H1 (cell line): ENCODE measurements at regions not wholly inside any gene's neighbourhood (a gene's known extent, or its start where the extent isn't known, plus 50 kb on each side); places are given as distances from the start of the nearest gene placed in this dataset.

Experiments used
- USF2 ChIP-seq: IDR thresholded peaks from 2 replicates; pipeline ENCODE4 v1.6.1; 2011; ENCODE audit warnings: low read length, improper control_type of control experiment
- TF ChIP-seq, protein P1 (sequence below), 3 experiments: IDR thresholded peaks; 1 replicate in 2 of 3; 2 replicates in 1 of 3; pipeline versions ENCODE4 v1.5.1 to v1.6.1; 2011; ENCODE audit warnings: low read length in 3 of 3, mild to moderate bottlenecking in 3 of 3, inconsistent platforms in 2 of 3, low read depth in 1 of 3, moderate library complexity in 1 of 3; ENCODE audit not compliant: insufficient read depth in 1 of 3; ENCODE audit errors: control extremely low read depth in 1 of 3

GRCh38 chr10:4249841-4250586 lies 465.0 kb upstream of the KLF6 start:
- TF ChIP-seq, protein P1, sequence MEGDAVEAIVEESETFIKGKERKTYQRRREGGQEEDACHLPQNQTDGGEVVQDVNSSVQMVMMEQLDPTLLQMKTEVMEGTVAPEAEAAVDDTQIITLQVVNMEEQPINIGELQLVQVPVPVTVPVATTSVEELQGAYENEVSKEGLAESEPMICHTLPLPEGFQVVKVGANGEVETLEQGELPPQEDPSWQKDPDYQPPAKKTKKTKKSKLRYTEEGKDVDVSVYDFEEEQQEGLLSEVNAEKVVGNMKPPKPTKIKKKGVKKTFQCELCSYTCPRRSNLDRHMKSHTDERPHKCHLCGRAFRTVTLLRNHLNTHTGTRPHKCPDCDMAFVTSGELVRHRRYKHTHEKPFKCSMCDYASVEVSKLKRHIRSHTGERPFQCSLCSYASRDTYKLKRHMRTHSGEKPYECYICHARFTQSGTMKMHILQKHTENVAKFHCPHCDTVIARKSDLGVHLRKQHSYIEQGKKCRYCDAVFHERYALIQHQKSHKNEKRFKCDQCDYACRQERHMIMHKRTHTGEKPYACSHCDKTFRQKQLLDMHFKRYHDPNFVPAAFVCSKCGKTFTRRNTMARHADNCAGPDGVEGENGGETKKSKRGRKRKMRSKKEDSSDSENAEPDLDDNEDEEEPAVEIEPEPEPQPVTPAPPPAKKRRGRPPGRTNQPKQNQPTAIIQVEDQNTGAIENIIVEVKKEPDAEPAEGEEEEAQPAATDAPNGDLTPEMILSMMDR (IDR thresholded peaks at IDR 0.05; ENCODE audit: control extremely low read depth in 1 of 3, insufficient read depth in 1 of 3, low read depth in 1 of 3, low read length in 3 of 3) = no peak
- TF ChIP-seq USF2 = no peak
